Liver (tissue), 8 donors: ENCODE measurements at regions not wholly inside any gene's neighbourhood (a gene's known extent, or its start where the extent isn't known, plus 50 kb on each side); places are given as distances from the start of the nearest gene placed in this dataset.

ENCODE experiments used
- DNase-seq: peaks from one replicate; pipeline ENCODE4 v3.0.0-alpha.2; 2017; ENCODE audit warnings: low spot score
- H3K27ac ChIP-seq, 2 donors: one replicate each; pipeline ENCODE4 v1.7.0; 2013; ENCODE audit warnings: inconsistent platforms in 2 of 2, low read length in 2 of 2, control low read depth in 1 of 2, low read depth in 1 of 2, mild to moderate bottlenecking in 1 of 2
- H3K27me3 ChIP-seq, 4 donors: one replicate each; pipeline versions ENCODE4 v1.6.1 to v1.7.0; 2013; ENCODE audit warnings: low read length in 3 of 4, inconsistent platforms in 1 of 4, mild to moderate bottlenecking in 1 of 4, moderate library complexity in 1 of 4; ENCODE audit not compliant: control insufficient read depth in 4 of 4, insufficient read depth in 4 of 4
- H3K36me3 ChIP-seq, 4 donors: one replicate each; pipeline versions ENCODE4 v1.6.1 to v1.7.0; 2013; ENCODE audit warnings: low read length in 3 of 4, mild to moderate bottlenecking in 3 of 4, low read depth in 1 of 4, moderate library complexity in 1 of 4; ENCODE audit not compliant: control insufficient read depth in 4 of 4, insufficient read depth in 3 of 4
- H3K4me1 ChIP-seq, 4 donors: one replicate each; pipeline versions ENCODE4 v1.6.1 to v1.7.0; 2013; ENCODE audit warnings: low read length in 3 of 4, mild to moderate bottlenecking in 3 of 4, moderate library complexity in 1 of 4; ENCODE audit not compliant: control insufficient read depth in 4 of 4, insufficient read depth in 4 of 4
- H3K4me3 ChIP-seq, 3 donors: one replicate each; pipeline versions ENCODE4 v1.6.1 to v1.7.0; 2013; ENCODE audit warnings: low read length in 3 of 3, control low read depth in 1 of 3, low read depth in 1 of 3, mild to moderate bottlenecking in 1 of 3
- H3K9ac ChIP-seq, 2 donors: one replicate each; pipeline ENCODE4 v1.7.0; 2013; ENCODE audit warnings: low read length in 2 of 2, mild to moderate bottlenecking in 2 of 2, moderate library complexity in 2 of 2, control low read depth in 1 of 2, low read depth in 1 of 2
- H3K9me3 ChIP-seq, 4 donors: one replicate each; pipeline versions ENCODE4 v1.6.1 to v1.7.0; 2013; ENCODE audit warnings: low read length in 3 of 4; ENCODE audit not compliant: control insufficient read depth in 4 of 4
- EGR1 ChIP-seq, 2 donors: IDR thresholded peaks; 2 replicates each; pipeline ENCODE4 v1.6.1; 2016 to 2018; ENCODE audit warnings: antibody characterized with exemption in 2 of 2, low read depth in 2 of 2
- FOXA2 ChIP-seq: IDR thresholded peaks from 2 replicates; pipeline ENCODE4 v1.6.1; 2016; ENCODE audit warnings: antibody characterized with exemption
- GABPA ChIP-seq, 2 donors: IDR thresholded peaks in 1 of 2; conservative IDR thresholded peaks in 1 of 2; 2 replicates each; pipeline ENCODE4 v1.6.1; 2016; ENCODE audit warnings: antibody characterized with exemption in 2 of 2, mild to moderate bottlenecking in 1 of 2, moderate library complexity in 1 of 2
- HNF4A ChIP-seq, 2 donors: conservative IDR thresholded peaks; 2 replicates each; pipeline ENCODE4 v1.6.1; 2016; ENCODE audit warnings: antibody characterized with exemption in 2 of 2, mild to moderate bottlenecking in 2 of 2
- HNF4G ChIP-seq: IDR thresholded peaks from 2 replicates; pipeline ENCODE4 v1.6.1; 2016; ENCODE audit warnings: antibody characterized with exemption
- JUND ChIP-seq, 2 donors: IDR thresholded peaks; 2 replicates each; pipeline ENCODE4 v1.6.1; 2016; ENCODE audit warnings: antibody characterized with exemption in 2 of 2
- NR2F2 ChIP-seq: IDR thresholded peaks from 2 replicates; pipeline ENCODE4 v1.6.1; 2016; ENCODE audit warnings: antibody characterized with exemption
- RAD21 ChIP-seq, 2 donors: IDR thresholded peaks; 2 replicates each; pipeline ENCODE4 v1.6.1; 2016; ENCODE audit warnings: antibody characterized with exemption in 2 of 2, mild to moderate bottlenecking in 2 of 2
- RXRA ChIP-seq, 2 donors: IDR thresholded peaks; 2 replicates each; pipeline ENCODE4 v1.6.1; 2017 to 2018; ENCODE audit warnings: antibody characterized with exemption in 2 of 2, mild to moderate bottlenecking in 1 of 2
- SP1 ChIP-seq: IDR thresholded peaks from 2 replicates; pipeline ENCODE4 v1.6.1; 2018; ENCODE audit warnings: antibody characterized with exemption, mild to moderate bottlenecking
- YY1 ChIP-seq: IDR thresholded peaks from 2 replicates; pipeline ENCODE4 v1.6.1; 2016; ENCODE audit warnings: antibody characterized with exemption, mild to moderate bottlenecking
- WGBS: extraction: QIAGEN DNeasy Blood & Tissue Kit; methylation state at CpG from one replicate; pipeline ENCODE4 v1.1.7; 2013; 5-methylcytosine and 5-hydroxymethylcytosine counted together
- TF ChIP-seq, protein P1 (sequence below): IDR thresholded peaks from 2 replicates; pipeline ENCODE4 v1.6.1; 2016; ENCODE audit warnings: antibody characterized with exemption
- TF ChIP-seq, protein P2 (sequence below): fragments of 150-350 bp; IDR thresholded peaks from 2 replicates; pipeline ENCODE4 v1.5.1; 2017; ENCODE audit warnings: improper control_type of control experiment, low read depth, low read length; ENCODE audit not compliant: missing input control
- TF ChIP-seq, protein P3 (sequence below): IDR thresholded peaks from 2 replicates; pipeline ENCODE4 v1.6.1; 2016; ENCODE audit warnings: antibody characterized with exemption
- TF ChIP-seq, protein P4 (sequence below): IDR thresholded peaks from 2 replicates; pipeline ENCODE4 v1.6.1; 2016; ENCODE audit warnings: antibody characterized with exemption, mild to moderate bottlenecking
- TF ChIP-seq, protein P5 (sequence below): IDR thresholded peaks from 2 replicates; pipeline ENCODE4 v1.6.1; 2016; ENCODE audit warnings: antibody characterized with exemption
- donor health status: healthy.
- donor health status: healthy.
- donor health status: healthy.
- donor health status: healthy.
- donor health status: healthy.

DNA sequence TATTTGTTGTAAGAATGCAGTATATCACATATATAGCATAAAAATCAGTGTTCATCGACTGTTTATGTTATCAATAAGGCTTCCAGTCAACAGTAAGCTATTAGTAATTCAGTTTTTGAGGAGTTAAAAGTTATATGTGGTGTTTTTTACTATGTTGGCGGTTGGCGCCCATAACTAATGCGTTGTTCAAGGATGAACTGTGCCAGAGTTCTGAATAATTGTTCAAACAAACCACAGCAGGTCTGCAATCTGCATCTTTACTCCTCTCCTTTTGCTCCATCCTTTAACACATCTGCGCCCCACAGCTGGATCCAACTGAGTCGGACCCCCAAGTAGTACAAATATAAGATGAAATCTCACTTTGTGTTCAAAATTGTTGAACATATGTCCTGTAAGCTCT lies 836.1 kb downstream of the LTN1 start:
- WGBS: 90% methylated on average over 6 of the region's 6 CpGs
- Histone ChIP-seq H3K27ac (no peak overlapping the region), H3K4me3 (no peak overlapping the region), H3K4me1 (no peaks in the 10 kb centered on the region), H3K9me3 (no peaks in the 10 kb centered on the region), H3K9ac (no peak overlapping the region), H3K27me3 (no peaks in the 10 kb centered on the region), H3K36me3 (no peaks in the 10 kb centered on the region)
- TF ChIP-seq, protein P1, sequence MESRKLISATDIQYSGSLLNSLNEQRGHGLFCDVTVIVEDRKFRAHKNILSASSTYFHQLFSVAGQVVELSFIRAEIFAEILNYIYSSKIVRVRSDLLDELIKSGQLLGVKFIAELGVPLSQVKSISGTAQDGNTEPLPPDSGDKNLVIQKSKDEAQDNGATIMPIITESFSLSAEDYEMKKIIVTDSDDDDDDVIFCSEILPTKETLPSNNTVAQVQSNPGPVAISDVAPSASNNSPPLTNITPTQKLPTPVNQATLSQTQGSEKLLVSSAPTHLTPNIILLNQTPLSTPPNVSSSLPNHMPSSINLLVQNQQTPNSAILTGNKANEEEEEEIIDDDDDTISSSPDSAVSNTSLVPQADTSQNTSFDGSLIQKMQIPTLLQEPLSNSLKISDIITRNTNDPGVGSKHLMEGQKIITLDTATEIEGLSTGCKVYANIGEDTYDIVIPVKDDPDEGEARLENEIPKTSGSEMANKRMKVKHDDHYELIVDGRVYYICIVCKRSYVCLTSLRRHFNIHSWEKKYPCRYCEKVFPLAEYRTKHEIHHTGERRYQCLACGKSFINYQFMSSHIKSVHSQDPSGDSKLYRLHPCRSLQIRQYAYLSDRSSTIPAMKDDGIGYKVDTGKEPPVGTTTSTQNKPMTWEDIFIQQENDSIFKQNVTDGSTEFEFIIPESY: no peak
- TF ChIP-seq NR2F2 (no peak), RXRA (IDR thresholded peaks at IDR 0.05) (no peak), EGR1 (IDR thresholded peaks at IDR 0.05; ENCODE audit: low read depth in 2 of 2) (no peak), YY1 (no peak), SP1 (no peak), FOXA2 (no peak)
- no peak for DNase-seq

DNA sequence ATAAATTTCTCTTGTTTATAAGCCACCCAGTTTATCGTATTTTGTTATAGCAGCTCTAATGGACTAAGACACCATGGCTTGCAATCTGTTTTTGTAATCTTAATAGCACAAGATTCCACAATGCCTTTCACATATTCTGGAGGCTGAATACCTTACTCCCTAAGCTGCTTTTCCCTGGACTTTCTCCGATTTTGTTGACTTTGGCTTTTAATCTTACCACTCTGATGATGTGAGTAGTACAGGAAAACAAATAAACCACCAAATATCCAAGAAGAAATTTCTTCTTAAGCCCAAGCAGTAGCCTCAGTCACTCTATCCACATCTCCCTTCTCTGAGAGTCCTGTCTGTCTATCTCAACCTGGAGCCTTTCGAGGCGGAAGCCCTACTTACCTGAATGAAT lies 838.6 kb downstream of the LTN1 start:
- 53% methylated on average over 4 of the region's 4 CpGs for WGBS
- Histone ChIP-seq H3K4me3 (no peak overlapping the region), H3K27me3 (no peaks in the 10 kb centered on the region), H3K4me1 (no peaks in the 10 kb centered on the region), H3K9ac (no peak overlapping the region), H3K27ac (no peak overlapping the region), H3K36me3 (no peaks in the 10 kb centered on the region), H3K9me3 (no peaks in the 10 kb centered on the region)
- TF ChIP-seq HNF4G (no peak), RAD21 (IDR thresholded peaks at IDR 0.05) (no peak), EGR1 (IDR thresholded peaks at IDR 0.05; ENCODE audit: low read depth in 2 of 2) (no peak), YY1 (no peak), JUND (IDR thresholded peaks at IDR 0.05) (no peak), SP1 (no peak), GABPA (IDR thresholded peaks at IDR 0.05 in 1 of 2, conservative IDR thresholded peaks at IDR 0.05 in 1 of 2) (no peak), HNF4A (conservative IDR thresholded peaks at IDR 0.05) (no peak)
- TF ChIP-seq, protein P2, sequence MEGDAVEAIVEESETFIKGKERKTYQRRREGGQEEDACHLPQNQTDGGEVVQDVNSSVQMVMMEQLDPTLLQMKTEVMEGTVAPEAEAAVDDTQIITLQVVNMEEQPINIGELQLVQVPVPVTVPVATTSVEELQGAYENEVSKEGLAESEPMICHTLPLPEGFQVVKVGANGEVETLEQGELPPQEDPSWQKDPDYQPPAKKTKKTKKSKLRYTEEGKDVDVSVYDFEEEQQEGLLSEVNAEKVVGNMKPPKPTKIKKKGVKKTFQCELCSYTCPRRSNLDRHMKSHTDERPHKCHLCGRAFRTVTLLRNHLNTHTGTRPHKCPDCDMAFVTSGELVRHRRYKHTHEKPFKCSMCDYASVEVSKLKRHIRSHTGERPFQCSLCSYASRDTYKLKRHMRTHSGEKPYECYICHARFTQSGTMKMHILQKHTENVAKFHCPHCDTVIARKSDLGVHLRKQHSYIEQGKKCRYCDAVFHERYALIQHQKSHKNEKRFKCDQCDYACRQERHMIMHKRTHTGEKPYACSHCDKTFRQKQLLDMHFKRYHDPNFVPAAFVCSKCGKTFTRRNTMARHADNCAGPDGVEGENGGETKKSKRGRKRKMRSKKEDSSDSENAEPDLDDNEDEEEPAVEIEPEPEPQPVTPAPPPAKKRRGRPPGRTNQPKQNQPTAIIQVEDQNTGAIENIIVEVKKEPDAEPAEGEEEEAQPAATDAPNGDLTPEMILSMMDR: no peak
- TF ChIP-seq, protein P3, sequence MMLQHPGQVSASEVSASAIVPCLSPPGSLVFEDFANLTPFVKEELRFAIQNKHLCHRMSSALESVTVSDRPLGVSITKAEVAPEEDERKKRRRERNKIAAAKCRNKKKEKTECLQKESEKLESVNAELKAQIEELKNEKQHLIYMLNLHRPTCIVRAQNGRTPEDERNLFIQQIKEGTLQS: no peak
- TF ChIP-seq, protein P1: no peak
- TF ChIP-seq, protein P4, sequence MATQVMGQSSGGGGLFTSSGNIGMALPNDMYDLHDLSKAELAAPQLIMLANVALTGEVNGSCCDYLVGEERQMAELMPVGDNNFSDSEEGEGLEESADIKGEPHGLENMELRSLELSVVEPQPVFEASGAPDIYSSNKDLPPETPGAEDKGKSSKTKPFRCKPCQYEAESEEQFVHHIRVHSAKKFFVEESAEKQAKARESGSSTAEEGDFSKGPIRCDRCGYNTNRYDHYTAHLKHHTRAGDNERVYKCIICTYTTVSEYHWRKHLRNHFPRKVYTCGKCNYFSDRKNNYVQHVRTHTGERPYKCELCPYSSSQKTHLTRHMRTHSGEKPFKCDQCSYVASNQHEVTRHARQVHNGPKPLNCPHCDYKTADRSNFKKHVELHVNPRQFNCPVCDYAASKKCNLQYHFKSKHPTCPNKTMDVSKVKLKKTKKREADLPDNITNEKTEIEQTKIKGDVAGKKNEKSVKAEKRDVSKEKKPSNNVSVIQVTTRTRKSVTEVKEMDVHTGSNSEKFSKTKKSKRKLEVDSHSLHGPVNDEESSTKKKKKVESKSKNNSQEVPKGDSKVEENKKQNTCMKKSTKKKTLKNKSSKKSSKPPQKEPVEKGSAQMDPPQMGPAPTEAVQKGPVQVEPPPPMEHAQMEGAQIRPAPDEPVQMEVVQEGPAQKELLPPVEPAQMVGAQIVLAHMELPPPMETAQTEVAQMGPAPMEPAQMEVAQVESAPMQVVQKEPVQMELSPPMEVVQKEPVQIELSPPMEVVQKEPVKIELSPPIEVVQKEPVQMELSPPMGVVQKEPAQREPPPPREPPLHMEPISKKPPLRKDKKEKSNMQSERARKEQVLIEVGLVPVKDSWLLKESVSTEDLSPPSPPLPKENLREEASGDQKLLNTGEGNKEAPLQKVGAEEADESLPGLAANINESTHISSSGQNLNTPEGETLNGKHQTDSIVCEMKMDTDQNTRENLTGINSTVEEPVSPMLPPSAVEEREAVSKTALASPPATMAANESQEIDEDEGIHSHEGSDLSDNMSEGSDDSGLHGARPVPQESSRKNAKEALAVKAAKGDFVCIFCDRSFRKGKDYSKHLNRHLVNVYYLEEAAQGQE: no peak
- TF ChIP-seq, protein P5, sequence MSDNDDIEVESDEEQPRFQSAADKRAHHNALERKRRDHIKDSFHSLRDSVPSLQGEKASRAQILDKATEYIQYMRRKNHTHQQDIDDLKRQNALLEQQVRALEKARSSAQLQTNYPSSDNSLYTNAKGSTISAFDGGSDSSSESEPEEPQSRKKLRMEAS: no peak
- no peak for DNase-seq
